DND-41 (cell line): ENCODE measurements at regions not wholly inside any gene's neighbourhood (a gene's known extent, or its start where the extent isn't known, plus 50 kb on each side); places are given as distances from the start of the nearest gene placed in this dataset.

Experiments used
- EZH2 ChIP-seq: IDR thresholded peaks from 3 replicates; pipeline ENCODE4 v1.6.1; 2012; ENCODE audit warnings: borderline replicate concordance, low read depth, mild to moderate bottlenecking, moderate library complexity, low read length, inconsistent platforms; ENCODE audit not compliant: severe bottlenecking
- TF ChIP-seq, protein P1 (sequence below): IDR thresholded peaks from 2 replicates; pipeline ENCODE4 v1.5.1; 2012; ENCODE audit warnings: borderline replicate concordance, low read length, moderate library complexity, mild to moderate bottlenecking; ENCODE audit not compliant: poor library complexity, severe bottlenecking; ENCODE audit errors: extremely low read depth

DNA sequence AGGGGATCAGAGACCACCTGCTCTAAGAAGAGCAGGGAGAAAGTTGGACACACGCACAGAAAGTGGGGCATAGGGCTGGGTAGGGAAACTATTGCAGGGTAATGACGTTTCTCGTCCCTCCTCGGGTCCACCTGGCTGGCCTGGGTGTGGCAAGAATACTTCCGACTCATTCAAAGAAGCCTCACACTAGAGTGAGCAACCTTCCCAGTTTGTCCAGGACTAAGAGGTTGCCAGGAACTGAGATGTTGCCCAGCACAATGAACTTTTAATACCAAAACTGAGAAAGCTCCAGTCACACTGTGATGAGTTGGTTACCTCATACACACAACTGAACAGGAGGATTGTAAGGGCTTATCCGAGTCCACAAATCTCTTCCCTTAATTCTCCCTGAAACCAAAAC, 74.5 kb upstream of the ADGRF1 start:
- TF ChIP-seq, protein P1, sequence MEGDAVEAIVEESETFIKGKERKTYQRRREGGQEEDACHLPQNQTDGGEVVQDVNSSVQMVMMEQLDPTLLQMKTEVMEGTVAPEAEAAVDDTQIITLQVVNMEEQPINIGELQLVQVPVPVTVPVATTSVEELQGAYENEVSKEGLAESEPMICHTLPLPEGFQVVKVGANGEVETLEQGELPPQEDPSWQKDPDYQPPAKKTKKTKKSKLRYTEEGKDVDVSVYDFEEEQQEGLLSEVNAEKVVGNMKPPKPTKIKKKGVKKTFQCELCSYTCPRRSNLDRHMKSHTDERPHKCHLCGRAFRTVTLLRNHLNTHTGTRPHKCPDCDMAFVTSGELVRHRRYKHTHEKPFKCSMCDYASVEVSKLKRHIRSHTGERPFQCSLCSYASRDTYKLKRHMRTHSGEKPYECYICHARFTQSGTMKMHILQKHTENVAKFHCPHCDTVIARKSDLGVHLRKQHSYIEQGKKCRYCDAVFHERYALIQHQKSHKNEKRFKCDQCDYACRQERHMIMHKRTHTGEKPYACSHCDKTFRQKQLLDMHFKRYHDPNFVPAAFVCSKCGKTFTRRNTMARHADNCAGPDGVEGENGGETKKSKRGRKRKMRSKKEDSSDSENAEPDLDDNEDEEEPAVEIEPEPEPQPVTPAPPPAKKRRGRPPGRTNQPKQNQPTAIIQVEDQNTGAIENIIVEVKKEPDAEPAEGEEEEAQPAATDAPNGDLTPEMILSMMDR: no peak
- TF ChIP-seq EZH2: no peak
